ENCODE measurements at regions not wholly inside any gene's neighbourhood (a gene's known extent, or its start where the extent isn't known, plus 50 kb on each side); places are given as distances from the start of the nearest gene placed in this dataset.
"Not testable (repeated sequence)": the region's sequence is repeated elsewhere in the genome, so short reads cannot be mapped to it uniquely, and the experiment has no call there.

GRCh38 chr10:64007157-64007556 lies 486.0 kb downstream of the REEP3 start:
- DNase-seq: no peak

GRCh38 chr10:64010711-64011110 lies 489.5 kb downstream of the REEP3 start:
- no peak for DNase-seq

DNA sequence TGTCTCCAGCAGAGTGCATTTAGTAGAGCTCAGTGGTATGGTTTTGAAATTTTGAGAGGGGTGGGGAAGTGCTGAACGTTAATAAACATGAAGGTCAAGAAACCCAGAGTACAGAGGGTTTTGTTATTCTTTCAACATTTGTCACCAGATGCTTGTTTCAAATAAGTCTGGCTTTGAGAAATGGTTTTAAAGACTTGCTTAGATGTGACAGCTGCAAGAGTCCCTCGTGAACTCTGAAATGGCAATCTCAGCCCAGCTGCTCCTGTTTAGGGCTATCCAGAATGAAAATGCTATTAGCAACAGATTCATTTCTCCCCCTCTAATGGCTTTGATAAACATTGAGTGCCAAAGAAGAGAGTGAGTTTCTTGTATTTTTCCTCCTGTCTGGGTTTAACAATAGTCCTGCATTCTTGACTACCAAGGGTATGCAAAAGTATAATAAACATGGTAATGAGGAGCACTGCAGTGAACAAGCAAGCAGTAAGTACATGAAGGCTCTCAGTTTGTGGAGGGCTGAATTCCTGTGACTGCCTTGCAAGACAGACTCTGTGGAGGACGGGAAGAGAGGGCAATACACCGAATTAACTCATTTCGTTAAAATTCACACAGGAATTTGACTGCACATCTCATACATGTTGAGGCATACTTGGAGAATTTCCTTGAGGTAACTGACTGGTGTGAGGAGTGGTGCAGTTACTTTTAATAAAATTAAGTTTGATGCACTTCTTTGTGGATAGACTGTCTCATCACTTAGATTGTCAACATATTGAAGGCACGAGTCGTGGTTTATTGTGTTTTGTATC lies 490.9 kb downstream of the REEP3 start:
- no peak for DNase-seq

DNA sequence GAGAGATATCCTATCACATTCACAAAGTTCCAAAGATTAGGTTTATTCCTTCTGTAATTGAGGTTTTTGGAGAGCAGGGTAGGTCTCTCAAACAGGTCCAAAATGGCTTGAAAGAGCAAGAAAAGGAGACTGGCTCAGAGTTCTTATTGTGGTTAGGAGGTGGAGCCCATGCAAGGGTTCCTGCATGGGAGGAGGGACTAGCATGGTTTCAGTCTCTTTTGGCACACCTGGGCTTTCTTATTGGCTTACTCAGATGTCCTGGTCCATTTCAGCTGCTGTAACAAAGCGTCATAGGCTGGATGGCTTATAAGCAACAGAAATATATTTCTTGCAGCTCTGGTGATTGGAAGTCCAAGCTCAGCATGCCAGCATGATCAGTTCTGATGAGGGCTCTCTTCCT lies 493.1 kb downstream of the REEP3 start:
- no peak for DNase-seq

DNA sequence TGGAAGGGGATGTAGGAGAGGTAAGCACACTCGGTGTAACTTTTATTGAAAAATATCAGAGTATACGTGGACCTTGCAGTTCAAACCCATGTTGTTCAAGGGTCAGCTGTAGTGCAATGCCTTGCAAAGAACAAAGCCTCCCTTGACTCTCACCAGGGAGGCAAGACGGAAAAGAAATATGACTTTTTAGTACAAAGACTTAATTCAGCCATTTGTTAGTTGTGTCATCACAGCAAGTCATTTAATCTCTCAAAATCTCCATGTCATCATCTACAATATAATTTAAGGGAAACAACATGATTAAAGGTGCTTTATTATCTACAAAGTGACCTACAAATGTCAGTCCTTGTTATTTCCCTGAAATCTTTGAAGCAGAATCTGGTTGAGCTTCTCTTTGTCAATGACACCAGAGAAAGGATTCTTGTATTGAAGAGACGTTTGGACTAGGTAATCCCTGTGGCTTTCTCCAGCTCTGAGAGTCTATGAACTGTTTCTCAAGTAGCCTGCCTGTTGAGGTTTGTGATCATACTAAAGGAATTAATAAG lies 502.8 kb downstream of the REEP3 start:
- no peak for DNase-seq

- no peak for DNase-seq
Measured at GRCh38 chr10:64033711-64034110, 512.5 kb downstream of the REEP3 start.

GRCh38 chr10:64036321-64036930 lies 515.2 kb downstream of the REEP3 start:
- peak in 18 of 58 donors; percentile 5 to 51 (median 28) for DNase-seq

GRCh38 chr10:64037071-64037661 lies 516.0 kb downstream of the REEP3 start:
- peak in 13 of 58 donors; percentile 5 to 52 (median 25) for DNase-seq

- DNase-seq: peak in 1 of 58 donors; percentile 2
Measured at GRCh38 chr10:64038107-64038506, 516.9 kb downstream of the REEP3 start.

- no peak for DNase-seq
Measured at GRCh38 chr10:64039198-64039597, 518.0 kb downstream of the REEP3 start.

- no peak for DNase-seq
Measured at GRCh38 chr10:64040781-64041180, 519.6 kb downstream of the REEP3 start.

DNA sequence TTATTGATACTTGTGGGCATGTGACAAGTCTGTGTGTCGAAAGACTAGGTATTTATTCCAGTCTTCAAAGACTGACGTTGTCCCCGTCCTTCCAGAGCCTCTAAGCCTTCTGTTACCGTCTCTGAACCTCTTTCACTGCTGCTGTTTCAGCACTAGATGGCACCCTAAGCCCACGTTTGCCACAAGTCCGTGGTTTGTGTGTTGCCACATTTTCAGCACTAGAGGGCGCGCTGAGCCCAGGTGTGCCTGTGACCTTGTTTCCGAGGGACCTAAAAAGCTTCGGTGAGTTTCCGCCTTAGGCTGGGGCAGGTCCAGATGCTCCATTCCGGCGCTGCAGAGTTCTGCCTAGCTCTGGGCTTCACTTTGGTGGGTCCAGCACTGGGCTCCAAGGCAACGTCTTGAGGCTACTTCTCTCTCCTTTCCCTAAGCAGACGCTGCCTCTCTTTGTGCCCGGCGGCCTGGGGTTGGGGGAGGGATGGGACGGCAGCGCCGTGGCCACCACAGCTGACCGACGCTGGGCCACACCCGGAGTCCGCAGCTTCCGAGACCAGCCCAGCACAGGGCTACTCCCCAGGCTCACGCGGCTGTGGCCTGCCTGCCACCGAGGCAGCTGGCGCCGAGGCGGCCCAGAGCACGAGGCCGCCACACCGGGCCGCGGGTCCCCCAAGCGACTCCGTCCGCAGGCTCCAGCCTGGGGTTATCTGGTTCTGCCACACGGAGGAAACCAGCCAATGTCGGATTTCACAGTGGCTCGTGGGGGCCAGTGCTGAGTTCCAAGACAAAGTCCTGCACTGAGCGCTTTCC lies 520.2 kb downstream of the REEP3 start:
- DNase-seq: peak in 37 of 58 donors; percentile 4 to 74 (median 30)

DNA sequence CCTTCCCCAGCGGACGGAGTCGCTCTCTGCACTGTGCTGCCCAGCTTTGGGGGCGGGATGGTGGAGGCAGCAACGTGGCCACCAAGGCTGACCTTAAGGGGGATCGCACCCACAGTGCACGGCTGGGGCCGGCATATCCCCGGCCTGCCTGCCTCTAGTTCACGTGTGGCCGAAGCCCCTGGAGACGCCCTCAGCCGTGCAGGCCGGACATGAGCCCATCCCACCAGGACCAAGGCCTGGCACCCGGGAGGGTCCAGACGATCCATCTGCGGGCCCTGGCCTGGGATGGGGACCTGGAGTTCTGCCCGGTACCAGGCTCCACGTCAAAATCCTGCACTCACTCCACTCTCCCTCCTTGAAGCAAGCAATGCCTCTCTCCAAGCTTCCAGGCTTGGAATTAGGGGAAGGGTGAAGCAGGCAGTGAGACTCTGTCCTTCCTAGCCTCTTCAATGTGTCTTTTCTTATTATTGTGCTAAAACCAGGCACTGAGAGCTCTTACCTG lies 520.8 kb downstream of the REEP3 start:
- DNase-seq: no peak

DNA sequence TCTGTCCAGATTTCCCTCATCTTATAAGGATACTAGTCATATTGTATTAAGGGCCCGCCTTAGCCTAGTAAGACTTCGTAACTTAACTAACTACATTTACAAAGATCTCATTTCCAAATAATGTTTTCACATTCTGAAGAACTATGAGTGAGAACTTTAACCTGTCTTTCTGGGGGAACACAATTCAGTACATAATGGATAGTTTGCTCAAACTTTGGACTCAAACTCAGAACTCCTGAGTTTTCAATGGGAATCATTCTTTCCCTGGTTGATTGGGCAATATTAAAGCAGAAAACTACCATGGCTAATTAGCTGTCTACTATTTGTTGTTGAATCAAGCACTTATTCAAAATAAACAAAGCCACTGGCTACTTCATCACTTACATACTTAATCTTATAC lies 522.9 kb downstream of the REEP3 start:
- DNase-seq: no peak

- DNase-seq: not testable (repeated sequence)
Measured at GRCh38 chr10:64044957-64045632, 523.9 kb downstream of the REEP3 start.

GRCh38 chr10:64054392-64054791 lies 533.2 kb downstream of the REEP3 start:
- DNase-seq: no peak

GRCh38 chr10:64059884-64060283 lies 538.7 kb downstream of the REEP3 start:
- DNase-seq: no peak

DNA sequence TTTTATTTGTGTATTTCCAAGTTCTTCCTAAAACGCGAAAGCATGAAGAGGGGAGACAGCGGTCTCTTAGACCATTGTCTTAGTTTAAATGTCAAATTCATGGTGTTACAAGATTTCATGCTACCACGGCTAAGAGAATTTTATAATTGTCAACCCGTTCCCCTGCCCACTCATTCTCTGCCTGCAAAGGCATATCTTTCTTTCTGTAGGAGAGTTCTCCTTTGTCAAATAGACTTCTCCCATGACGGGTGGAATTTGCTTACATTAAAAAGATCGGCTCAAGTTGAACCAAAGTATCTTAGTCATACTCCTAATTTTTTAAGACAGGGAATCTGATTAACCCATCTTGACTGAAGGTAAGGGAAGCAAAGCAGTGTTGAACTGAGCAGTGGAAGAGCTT lies 539.2 kb downstream of the REEP3 start:
- no peak for DNase-seq

- no peak for DNase-seq
Measured at GRCh38 chr10:64062793-64063192, 541.6 kb downstream of the REEP3 start.

DNA sequence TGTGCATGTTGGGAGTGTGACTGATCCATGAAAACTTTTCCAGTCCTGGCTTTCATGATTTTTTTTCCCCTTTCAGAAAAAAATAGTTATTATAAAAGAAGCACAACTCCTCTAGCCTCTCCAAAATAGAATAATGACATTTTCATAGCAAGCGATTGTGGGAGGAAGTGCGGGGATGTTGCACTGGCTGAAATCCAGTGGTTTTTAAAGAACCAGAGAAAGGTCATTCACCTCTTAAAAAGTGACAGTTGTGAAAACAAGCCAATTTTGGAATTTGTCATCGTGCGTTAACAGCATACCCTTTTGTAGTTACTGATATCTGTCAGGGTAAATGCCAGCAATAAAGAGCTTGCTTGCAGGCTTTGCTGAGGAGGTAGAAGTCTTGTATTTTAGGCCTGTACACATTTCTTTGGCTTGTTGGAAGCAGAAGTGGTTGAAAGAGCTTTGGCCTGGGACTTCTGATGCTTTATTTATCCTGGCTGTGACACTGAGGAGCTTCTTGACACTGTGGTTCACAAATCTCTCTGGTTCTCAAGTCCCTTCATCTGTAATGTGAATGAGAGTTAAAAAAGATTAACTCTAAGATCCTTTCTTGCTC lies 545.9 kb downstream of the REEP3 start:
- no peak for DNase-seq

Data from anterior cingulate cortex (tissue), 58 donors.